Activated naive CD4-positive, alpha-beta T cell treated with anti-CD3 and anti-CD28 coated beads, Interleukin-2, amount 50 U/mL, for 24 hours (primary cell): ENCODE measurements at regions not wholly inside any gene's neighbourhood (a gene's known extent, or its start where the extent isn't known, plus 50 kb on each side); places are given as distances from the start of the nearest gene placed in this dataset.
"Not testable (repeated sequence)": the region's sequence is repeated elsewhere in the genome, so short reads cannot be mapped to it uniquely, and the experiment has no call there.

Experiments
- H3K27ac Mint-ChIP-seq: one replicate; pipeline ENCODE4 v1.8.0; 2021; ENCODE audit warnings: mild to moderate bottlenecking, mixed read lengths
- H3K27me3 Mint-ChIP-seq: one replicate; pipeline ENCODE4 v1.8.0; 2021; ENCODE audit warnings: mixed read lengths
- H3K36me3 Mint-ChIP-seq: one replicate; pipeline ENCODE4 v1.8.0; 2021; ENCODE audit warnings: mixed read lengths
- H3K4me1 Mint-ChIP-seq: one replicate; pipeline ENCODE4 v1.8.0; 2021; ENCODE audit warnings: mixed read lengths
- H3K4me3 Mint-ChIP-seq: one replicate; pipeline ENCODE4 v1.8.0; 2021; ENCODE audit warnings: mild to moderate bottlenecking, mixed read lengths
- H3K9me3 Mint-ChIP-seq: one replicate; pipeline ENCODE4 v1.8.0; 2021; ENCODE audit warnings: mixed read lengths

DNA sequence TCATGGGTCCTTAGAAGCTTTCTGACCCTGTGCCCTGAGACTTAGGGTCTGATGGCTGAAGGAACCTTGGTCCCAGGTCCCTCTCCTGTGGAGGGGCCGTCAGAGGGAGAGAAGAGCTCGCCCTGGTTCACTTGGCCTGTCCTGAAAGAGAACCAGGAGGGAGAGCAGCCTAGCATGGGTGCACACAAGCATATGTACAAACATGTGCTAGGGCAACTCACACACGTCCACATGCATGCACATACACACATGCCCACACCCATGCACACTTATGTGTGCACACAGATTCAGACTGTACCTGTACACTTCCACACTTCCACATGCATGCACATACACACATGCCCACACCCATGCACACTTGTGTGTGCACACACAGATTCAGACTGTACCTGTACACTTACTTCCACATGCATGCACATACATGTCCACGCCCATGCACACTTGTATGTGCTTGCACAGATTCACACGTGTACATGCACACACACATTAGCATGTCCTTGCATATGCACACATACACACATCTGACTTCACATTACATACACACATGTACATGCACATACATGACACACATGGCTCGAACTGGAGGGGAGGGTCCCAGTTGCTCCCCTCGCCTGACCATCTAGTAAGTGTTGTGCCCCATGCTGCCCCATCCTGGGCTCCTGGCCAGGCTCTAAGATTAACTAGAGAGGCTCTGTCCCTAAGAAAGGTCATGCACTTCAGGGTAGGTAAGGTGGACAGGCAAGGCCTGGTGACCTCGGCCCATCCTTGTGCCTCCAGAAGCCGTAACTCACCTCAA, 122.0 kb downstream of the METRNL start:
- Mint-ChIP-seq H3K36me3 (no peaks in the 10 kb centered on the region), H3K9me3 (no peaks in the 10 kb centered on the region), H3K4me1 (peaks cover 24% of the 10 kb centered on the region), H3K27me3 (no peaks in the 10 kb centered on the region), H3K27ac (peak overlapping the region; percentile 46), H3K4me3 (no peak overlapping the region)

DNA sequence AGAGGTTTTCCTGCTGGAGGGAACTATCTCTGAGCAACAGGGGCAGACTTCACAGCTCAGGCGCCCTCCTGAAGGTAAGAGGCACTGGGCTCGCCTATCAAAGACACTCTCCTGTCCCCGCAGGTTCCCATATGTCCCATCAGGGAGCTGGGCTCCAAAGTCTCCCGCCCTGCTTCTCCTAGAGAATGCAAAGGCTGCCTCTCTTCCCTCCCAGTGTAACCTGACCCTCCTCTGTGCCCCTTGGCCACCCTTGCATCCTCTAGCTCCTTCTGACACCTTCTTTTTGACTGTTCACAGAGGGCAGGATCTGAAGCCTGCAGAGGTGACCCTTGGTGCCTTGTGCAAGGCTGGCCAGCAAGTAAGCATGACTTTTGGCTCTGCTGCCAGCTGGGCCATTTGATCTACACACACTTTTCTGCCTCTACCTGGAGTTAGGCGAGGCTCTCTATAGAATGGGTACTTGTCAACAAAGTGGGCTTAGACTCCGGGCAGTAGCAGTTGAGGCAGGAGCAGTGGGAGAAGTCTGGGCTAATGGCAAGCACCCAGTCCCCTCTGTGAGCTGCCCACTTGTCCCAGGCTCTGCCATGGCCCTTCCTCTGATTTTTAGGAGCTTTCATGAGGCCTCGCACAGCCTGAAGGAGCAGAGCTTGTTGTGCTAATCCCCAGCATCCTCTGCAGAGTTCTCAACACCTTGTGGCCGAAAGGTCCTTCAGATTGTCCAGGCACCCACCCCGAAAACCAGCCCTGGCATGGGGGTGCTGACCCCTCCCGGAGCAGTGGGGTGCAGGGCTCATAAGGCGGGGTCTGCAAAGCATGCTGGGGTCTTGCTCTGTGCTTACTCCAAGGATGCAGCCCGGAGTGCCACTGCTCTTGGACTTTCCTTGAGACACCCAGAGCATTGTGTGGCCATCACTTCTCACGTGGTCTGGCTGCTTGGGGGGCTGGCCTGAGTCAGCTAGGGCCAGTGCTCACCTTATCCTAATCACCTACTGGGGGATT, 122.9 kb downstream of the METRNL start:
- H3K9me3 Mint-ChIP-seq, result no peaks in the 10 kb centered on the region
- H3K27me3 Mint-ChIP-seq, result no peaks in the 10 kb centered on the region
- no peak overlapping the region for H3K27ac Mint-ChIP-seq
- H3K4me3 Mint-ChIP-seq, result no peak overlapping the region
- peaks cover 24% of the 10 kb centered on the region for H3K4me1 Mint-ChIP-seq
- H3K36me3 Mint-ChIP-seq, result no peaks in the 10 kb centered on the region

DNA sequence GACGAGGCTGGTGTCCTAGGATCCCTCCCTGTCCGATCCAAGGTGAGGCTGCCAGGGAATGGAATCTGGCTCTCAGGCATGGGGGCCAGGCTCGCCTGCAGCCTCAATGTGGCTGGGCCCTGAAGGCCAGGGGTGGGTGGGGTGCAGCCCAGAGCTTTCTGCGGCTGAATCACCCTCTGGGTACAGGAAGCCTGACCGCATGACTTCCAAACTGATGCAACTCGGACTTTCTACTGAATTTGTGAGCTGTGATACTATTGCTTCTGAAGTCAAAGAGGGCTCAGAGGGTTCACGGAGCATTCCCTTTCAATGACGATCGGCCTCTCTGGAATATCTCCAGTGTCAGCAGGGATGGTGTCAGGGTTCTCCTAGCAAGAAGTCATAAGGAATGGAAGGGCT, 123.7 kb downstream of the METRNL start:
- Mint-ChIP-seq H3K9me3 (no peaks in the 10 kb centered on the region), H3K4me3 (no peak overlapping the region), H3K4me1 (peaks cover 24% of the 10 kb centered on the region), H3K27ac (no peak overlapping the region), H3K36me3 (no peaks in the 10 kb centered on the region), H3K27me3 (no peaks in the 10 kb centered on the region)

DNA sequence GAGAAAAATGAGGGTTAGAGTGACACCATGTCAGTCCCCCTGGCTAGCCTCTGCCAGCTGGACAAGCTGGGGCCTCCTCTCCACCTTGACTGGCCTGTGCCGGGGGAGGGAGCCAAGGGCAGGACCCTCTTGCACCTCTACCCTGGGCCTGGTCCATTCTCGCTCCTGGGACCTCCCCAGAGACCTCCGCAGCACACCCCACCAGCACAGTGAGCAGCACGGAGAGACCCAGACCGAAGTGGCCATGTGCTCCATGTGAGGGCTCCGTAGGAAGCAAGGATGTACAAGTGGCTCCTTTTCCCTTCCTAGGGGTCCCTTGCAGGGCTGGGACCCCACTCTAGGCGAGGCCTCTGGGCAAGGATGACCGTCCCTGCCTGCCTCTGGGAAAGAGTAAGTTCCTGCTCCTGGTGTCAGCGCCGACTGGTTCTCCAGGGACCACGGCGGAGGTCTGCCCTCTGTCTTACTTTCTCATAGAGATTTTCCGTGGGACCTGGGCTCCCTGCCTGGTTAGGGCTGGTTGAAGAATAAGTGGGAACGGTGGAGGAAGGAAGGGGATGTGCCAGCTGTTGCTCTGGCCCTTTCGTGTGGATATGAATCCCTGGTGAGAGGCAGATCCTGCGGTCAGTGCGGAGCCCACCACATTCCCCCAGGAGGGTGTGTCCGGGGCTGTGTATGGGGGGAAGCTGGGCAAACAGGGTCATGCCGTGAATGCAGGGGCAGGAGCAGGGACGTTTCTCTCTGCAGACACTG, 124.2 kb downstream of the METRNL start:
- H3K4me3 Mint-ChIP-seq, result no peak overlapping the region
- no peaks in the 10 kb centered on the region for H3K27me3 Mint-ChIP-seq
- H3K27ac Mint-ChIP-seq, result no peak overlapping the region
- H3K4me1 Mint-ChIP-seq, result peaks cover 24% of the 10 kb centered on the region
- H3K9me3 Mint-ChIP-seq, result no peaks in the 10 kb centered on the region
- H3K36me3 Mint-ChIP-seq, result no peaks in the 10 kb centered on the region

DNA sequence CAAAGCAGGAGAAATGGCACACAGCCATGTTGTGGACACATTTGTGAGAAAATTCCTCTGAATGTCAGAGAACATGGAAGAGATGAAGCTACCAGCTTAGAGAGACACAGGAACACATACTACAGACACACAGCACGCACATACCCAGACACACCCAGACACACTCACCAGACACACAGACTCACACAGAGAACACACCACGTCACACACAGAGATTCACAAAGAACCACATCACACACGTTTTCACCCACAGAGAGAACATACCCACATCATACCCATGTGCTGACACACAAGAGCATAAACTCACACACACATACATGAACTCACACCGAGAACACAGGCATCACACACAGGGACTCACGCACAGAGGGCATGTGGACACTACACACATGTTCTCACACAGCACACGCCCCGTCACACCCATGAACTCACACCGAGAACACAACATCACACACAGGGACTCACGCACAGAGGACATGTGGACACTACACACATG, 124.9 kb downstream of the METRNL start:
- no peak overlapping the region for H3K4me3 Mint-ChIP-seq
- H3K36me3 Mint-ChIP-seq, result no peaks in the 10 kb centered on the region
- H3K27ac Mint-ChIP-seq, result no peak overlapping the region
- H3K4me1 Mint-ChIP-seq, result peaks cover 21% of the 10 kb centered on the region
- H3K9me3 Mint-ChIP-seq, result no peaks in the 10 kb centered on the region
- no peaks in the 10 kb centered on the region for H3K27me3 Mint-ChIP-seq

DNA sequence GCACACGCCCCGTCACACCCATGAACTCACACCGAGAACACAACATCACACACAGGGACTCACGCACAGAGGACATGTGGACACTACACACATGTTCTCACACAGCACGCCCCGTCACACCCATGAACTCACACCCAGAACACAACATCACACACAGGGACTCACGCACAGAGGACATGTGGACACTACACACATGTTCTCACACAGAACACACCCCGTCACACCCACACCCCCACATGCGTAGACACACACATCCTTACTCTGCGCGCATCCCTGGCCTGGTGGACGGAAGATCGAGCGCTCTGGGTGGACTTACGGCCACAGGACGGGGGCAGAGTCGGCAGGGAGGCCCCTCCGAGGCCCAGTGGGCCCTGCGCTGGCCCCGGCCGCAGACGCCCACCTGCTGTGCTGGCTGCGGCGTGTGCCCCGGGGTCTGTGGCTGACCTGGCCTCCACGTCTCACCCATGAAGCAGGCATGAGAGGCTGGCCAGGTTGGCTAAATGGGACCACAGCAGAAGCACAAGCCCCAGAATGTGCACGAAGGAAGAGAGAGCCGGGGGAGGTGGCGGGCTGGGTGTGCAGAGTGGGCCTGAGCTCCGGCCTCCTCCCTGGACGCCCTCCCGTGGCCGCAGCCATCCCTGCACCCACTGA, 125.5 kb downstream of the METRNL start:
- not testable (repeated sequence) for H3K27me3 Mint-ChIP-seq, H3K36me3 Mint-ChIP-seq, H3K9me3 Mint-ChIP-seq, H3K4me3 Mint-ChIP-seq
- peak overlapping the region; percentile 49 for H3K27ac Mint-ChIP-seq
- H3K4me1 Mint-ChIP-seq, result peaks cover 16% of the 10 kb centered on the region

DNA sequence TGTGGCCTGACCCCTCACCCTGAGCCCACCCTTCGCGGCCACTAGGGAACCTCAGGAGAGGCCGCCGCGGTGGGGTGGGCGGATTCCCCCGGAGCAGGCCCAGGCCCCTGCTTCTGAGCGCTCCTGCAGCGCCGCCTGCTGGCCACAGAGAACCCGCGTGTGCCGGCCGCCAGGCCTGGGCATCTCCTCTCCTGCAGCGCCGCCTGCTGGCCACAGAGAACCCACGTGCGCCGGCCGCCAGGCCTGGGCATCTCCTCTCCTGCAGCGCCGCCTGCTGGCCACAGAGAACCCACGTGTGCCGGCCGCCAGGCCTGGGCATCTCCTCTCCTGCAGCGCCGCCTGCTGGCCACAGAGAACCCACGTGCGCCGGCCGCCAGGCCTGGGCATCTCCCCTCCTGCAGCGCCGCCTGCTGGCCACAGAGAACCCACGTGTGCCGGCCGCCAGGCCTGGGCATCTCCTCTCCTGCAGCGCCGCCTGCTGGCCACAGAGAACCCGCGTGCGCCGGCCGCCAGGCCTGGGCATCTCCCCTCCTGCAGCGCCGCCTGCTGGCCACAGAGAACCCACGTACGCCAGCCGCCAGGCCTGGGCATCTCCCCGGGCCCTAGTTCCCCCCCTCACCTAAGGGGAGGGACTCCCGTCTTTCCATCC, 126.1 kb downstream of the METRNL start:
- H3K27ac Mint-ChIP-seq, result peak overlapping the region; percentile 31
- H3K4me1 Mint-ChIP-seq, H3K27me3 Mint-ChIP-seq, H3K9me3 Mint-ChIP-seq, H3K36me3 Mint-ChIP-seq, H3K4me3 Mint-ChIP-seq: not testable (repeated sequence)

DNA sequence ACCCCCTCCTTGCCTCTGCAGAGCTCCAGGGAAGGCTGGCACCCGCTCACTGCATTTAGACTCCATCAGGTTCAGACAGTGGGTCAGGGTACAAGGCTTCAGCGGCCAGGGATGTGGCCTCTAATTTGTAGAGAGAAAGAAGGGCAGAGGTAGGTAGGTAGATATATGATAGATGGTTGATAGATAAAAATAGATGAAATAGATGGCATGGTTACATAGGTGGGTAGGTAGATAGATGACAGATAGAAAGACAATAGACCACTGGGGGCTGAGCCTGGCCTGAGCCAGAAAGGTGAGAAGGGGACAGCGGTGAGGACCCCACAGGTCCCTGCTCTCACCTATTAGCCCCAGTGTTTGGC, 126.6 kb downstream of the METRNL start:
- not testable (repeated sequence) for H3K27me3 Mint-ChIP-seq, H3K9me3 Mint-ChIP-seq, H3K4me1 Mint-ChIP-seq, H3K36me3 Mint-ChIP-seq
- Mint-ChIP-seq H3K27ac (peak overlapping the region; percentile 31), H3K4me3 (peak overlapping the region; percentile 26)

DNA sequence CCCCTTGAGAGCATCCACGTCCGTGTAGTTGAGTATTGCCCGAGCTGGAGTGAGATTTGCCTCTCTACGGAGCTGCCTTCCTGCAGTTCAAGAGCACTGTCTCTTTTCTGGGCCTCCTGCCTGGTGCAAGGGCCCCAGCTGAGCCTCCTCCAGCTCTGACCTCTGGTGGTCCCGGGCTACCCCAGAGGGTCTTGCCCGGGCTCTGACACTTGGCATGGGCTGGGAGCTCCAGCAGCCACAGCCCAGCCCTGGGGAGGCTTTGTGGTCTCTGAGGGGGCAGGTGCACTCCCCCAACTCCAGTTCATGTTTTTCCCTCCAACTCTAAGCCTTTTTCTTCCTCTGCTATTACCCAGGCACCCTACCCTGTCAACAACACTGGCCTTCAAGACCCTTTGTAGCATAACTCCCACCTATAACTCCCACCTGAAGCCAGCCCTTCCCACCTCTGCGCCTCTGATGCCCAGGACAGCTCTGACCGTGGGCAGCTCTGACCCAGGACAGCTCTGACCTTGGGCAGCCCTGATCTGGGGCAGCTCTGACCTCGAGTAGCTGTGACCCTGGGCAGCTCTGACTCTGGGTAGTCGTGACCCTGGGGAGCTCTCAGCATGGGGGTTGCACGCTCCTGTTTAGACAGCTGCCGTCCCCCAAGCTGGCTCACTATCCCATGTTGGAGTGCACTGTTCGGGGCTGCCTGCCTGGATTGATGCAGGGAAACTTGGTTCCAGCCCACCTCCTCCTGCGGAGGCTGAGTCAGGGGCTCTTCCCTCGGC, 127.6 kb downstream of the METRNL start:
- H3K4me3 Mint-ChIP-seq, H3K9me3 Mint-ChIP-seq, H3K27ac Mint-ChIP-seq, H3K27me3 Mint-ChIP-seq, H3K36me3 Mint-ChIP-seq, H3K4me1 Mint-ChIP-seq: not testable (repeated sequence)

DNA sequence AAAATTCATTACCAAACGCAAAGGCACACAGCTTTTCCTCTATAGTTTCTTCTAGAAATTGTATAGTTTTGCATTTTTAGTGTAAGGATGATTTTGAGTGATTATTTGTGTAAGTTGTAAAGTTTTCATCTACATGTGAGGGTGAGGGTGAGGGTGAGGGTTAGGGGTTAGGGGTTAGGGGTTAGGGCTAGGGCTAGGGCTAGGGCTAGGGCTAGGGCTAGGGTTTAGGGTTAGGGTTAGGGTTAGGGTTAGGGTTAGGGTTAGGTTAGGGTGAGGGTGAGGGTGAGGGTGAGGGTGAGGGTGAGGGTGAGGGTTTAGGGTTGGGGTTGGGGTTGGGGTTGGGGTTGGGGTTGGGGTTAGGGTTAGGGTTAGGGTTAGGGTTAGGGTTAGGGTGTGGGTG, 167.6 kb downstream of the METRNL start:
- H3K4me3 Mint-ChIP-seq, H3K4me1 Mint-ChIP-seq: not testable (repeated sequence)

More for the DNA sequence above, 167.6 kb downstream of the METRNL start:
- H3K36me3 Mint-ChIP-seq, H3K9me3 Mint-ChIP-seq, H3K27ac Mint-ChIP-seq, H3K27me3 Mint-ChIP-seq: not testable (repeated sequence)
